ENCODE measurements at regions not wholly inside any gene's neighbourhood (a gene's known extent, or its start where the extent isn't known, plus 50 kb on each side); places are given as distances from the start of the nearest gene placed in this dataset.
"Not testable (repeated sequence)": the region's sequence is repeated elsewhere in the genome, so short reads cannot be mapped to it uniquely, and the experiment has no call there.

GRCh38 chr6:22208026-22208425 is 88.8 kb downstream of the PRL start:
- no peak for TF ChIP-seq CTCF (IDR thresholded peaks at IDR 0.05; ENCODE audit: insufficient read depth, low read length)

GRCh38 chr6:22214314-22214713 is 82.5 kb downstream of the PRL start:
- no peak for TF ChIP-seq CTCF (IDR thresholded peaks at IDR 0.05; ENCODE audit: insufficient read depth, low read length)
- H3K4me3 ChIP-seq (ENCODE audit: low read depth, low read length): no peak overlapping the region
- DNase-seq (ENCODE audit: low read depth): no peak

More at GRCh38 chr6:22208026-22208425, 88.8 kb downstream of the PRL start:
- no peak for DNase-seq (ENCODE audit: low read depth)
- H3K4me3 ChIP-seq (ENCODE audit: low read depth, low read length): no peak overlapping the region

- not testable (repeated sequence) for DNase-seq (ENCODE audit: low read depth); H3K4me3 ChIP-seq (ENCODE audit: low read depth, low read length)
Measured at GRCh38 chr6:22215474-22215873, 81.4 kb downstream of the PRL start.

GRCh38 chr6:22218410-22218809 is 78.4 kb downstream of the PRL start:
- H3K4me3 ChIP-seq (ENCODE audit: low read depth, low read length): no peak overlapping the region
- no peak for TF ChIP-seq CTCF (IDR thresholded peaks at IDR 0.05; ENCODE audit: insufficient read depth, low read length)
- no peak for DNase-seq (ENCODE audit: low read depth)

GRCh38 chr6:22219925-22220324 is 76.9 kb downstream of the PRL start:
- DNase-seq (ENCODE audit: low read depth): no peak

GRCh38 chr6:22221211-22221610 is 75.6 kb downstream of the PRL start:
- H3K4me3 ChIP-seq (ENCODE audit: low read depth, low read length): no peak overlapping the region
- no peak for TF ChIP-seq CTCF (IDR thresholded peaks at IDR 0.05; ENCODE audit: insufficient read depth, low read length)
- DNase-seq (ENCODE audit: low read depth): no peak

More at GRCh38 chr6:22219925-22220324, 76.9 kb downstream of the PRL start:
- no peak for TF ChIP-seq CTCF (IDR thresholded peaks at IDR 0.05; ENCODE audit: insufficient read depth, low read length)
- H3K4me3 ChIP-seq (ENCODE audit: low read depth, low read length): no peak overlapping the region

GRCh38 chr6:22221630-22222029 is 75.2 kb downstream of the PRL start:
- no peak for TF ChIP-seq CTCF (IDR thresholded peaks at IDR 0.05; ENCODE audit: insufficient read depth, low read length)
- no peak overlapping the region for H3K4me3 ChIP-seq (ENCODE audit: low read depth, low read length)
- DNase-seq (ENCODE audit: low read depth): peak; percentile 29
